ENCODE measurements at regions not wholly inside any gene's neighbourhood (a gene's known extent, or its start where the extent isn't known, plus 50 kb on each side); places are given as distances from the start of the nearest gene placed in this dataset.

DNA sequence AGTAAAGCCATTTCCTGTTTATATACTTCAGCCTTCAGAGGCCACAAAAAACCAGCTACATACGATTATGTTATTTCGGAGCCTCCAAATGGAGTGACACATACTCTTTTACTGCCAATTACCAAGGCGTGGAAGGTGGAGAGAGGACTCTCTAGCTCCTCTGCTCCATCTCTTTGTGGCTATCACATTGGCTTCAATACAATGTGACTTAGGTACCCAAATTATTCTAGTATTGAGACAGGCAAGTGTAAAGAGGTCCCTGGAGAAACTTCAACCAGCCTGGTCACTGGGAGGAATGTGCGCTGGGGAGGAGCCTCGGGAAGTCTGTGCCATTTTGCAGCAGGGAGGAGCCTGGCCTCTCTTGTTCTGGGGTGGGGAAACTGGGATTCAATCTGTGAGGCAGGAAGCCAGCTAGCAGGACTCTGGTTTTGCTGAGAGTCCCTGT is 85.8 kb upstream of the TAS2R1 start:
- Histone ChIP-seq H3K36me3 (replicated peaks; ENCODE audit: insufficient read depth, low read depth) (no peaks in the 10 kb centered on the region), H3K9me3 (ENCODE audit: low read depth) (no peaks in the 10 kb centered on the region), H3K4me3 (no peak overlapping the region), H3K4me1 (ENCODE audit: insufficient read depth) (peaks cover 7% of the 10 kb centered on the region), H3K27ac (no peak overlapping the region), H3K79me2 (no peaks in the 10 kb centered on the region), H3K4me2 (no peak overlapping the region), H2AFZ (no peak overlapping the region), H4K20me1 (ENCODE audit: insufficient read depth, poor library complexity, severe bottlenecking) (no peaks in the 10 kb centered on the region), H3K9me2 (replicated peaks; ENCODE audit: insufficient read depth) (no peaks in the 10 kb centered on the region), H3K27me3 (no peaks in the 10 kb centered on the region)
- WGBS (ENCODE audit: low lambda C conversion rate, missing lambda C conversion rate), result 59% methylated on average over 5 of the region's 5 CpGs
- TF ChIP-seq, protein P1, sequence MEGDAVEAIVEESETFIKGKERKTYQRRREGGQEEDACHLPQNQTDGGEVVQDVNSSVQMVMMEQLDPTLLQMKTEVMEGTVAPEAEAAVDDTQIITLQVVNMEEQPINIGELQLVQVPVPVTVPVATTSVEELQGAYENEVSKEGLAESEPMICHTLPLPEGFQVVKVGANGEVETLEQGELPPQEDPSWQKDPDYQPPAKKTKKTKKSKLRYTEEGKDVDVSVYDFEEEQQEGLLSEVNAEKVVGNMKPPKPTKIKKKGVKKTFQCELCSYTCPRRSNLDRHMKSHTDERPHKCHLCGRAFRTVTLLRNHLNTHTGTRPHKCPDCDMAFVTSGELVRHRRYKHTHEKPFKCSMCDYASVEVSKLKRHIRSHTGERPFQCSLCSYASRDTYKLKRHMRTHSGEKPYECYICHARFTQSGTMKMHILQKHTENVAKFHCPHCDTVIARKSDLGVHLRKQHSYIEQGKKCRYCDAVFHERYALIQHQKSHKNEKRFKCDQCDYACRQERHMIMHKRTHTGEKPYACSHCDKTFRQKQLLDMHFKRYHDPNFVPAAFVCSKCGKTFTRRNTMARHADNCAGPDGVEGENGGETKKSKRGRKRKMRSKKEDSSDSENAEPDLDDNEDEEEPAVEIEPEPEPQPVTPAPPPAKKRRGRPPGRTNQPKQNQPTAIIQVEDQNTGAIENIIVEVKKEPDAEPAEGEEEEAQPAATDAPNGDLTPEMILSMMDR (IDR thresholded peaks at IDR 0.05; ENCODE audit: poor library complexity), result no peak
- TF ChIP-seq EZH2phosphoT487 (IDR thresholded peaks at IDR 0.05; ENCODE audit: low read depth, severe bottlenecking, unreplicated experiment) (no peak), EZH2 (IDR thresholded peaks at IDR 0.05; ENCODE audit: borderline replicate concordance) (no peak)
- DNase-seq (ENCODE audit: low spot score), result no peak

DNA sequence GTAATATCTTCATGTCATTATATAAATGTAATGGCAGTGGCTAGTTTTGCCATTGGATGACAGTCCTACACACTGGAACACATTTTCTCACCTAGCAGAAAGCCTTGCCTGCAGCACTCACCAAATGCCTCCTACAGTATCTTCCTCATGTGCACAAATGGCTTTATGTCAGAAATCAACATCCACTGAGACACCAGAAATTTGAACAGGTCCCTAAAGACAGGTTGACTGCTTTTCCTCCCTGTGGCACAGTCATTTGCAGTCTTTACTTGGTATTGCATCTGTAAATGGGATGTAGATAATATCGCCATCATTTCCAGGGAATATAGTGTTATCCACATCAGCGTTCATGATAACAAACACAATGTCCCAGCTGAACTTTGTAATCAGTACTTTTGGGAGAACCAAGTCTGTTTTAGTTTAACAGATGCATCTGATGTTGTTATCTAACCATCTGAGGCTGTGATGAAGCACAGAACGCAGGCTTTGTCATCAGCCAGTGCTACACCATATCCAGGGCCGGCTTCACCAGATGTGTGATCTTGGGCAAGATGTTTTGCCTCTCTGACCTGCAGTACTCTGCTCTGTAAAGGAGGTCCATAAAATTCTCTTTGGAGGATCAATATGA is 83.9 kb upstream of the TAS2R1 start:
- Histone ChIP-seq H3K4me1 (ENCODE audit: insufficient read depth) (peaks cover 7% of the 10 kb centered on the region), H3K4me2 (no peak overlapping the region), H3K27me3 (no peaks in the 10 kb centered on the region), H3K79me2 (no peaks in the 10 kb centered on the region), H3K27ac (no peak overlapping the region), H4K20me1 (ENCODE audit: insufficient read depth, poor library complexity, severe bottlenecking) (no peaks in the 10 kb centered on the region), H3K9me2 (replicated peaks; ENCODE audit: insufficient read depth) (no peaks in the 10 kb centered on the region), H3K4me3 (no peak overlapping the region), H2AFZ (no peak overlapping the region), H3K9me3 (ENCODE audit: low read depth) (no peaks in the 10 kb centered on the region), H3K36me3 (replicated peaks; ENCODE audit: insufficient read depth, low read depth) (no peaks in the 10 kb centered on the region)
- WGBS (ENCODE audit: low lambda C conversion rate, missing lambda C conversion rate), result 44% methylated on average over 4 of the region's 4 CpGs
- no peak for DNase-seq (ENCODE audit: low spot score)
- TF ChIP-seq EZH2phosphoT487 (IDR thresholded peaks at IDR 0.05; ENCODE audit: low read depth, severe bottlenecking, unreplicated experiment) (no peak), EZH2 (IDR thresholded peaks at IDR 0.05; ENCODE audit: borderline replicate concordance) (no peak)
- TF ChIP-seq, protein P1 (IDR thresholded peaks at IDR 0.05; ENCODE audit: poor library complexity), result no peak

DNA sequence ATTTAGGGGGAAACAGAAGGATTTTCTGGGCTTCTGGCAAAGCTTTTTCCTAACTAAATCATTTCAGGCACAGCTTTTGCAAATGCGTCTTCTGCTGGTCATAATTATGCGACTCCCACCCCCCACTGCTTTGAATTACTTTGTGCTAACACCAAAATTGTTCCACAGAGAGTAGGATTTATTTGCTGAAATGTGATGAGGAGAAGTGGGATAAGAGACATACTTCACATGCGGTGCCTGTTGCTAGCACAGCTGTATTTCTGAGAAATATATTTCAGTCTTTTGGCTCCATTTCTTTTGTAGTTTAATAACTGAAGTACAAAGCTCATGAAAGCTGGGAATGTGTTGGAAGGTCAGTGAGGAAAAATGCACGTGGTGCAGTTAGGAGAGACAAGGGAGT is 83.2 kb upstream of the TAS2R1 start:
- H3K9me2 ChIP-seq (replicated peaks; ENCODE audit: insufficient read depth), result no peaks in the 10 kb centered on the region
- H3K4me3 ChIP-seq, result no peak overlapping the region
- no peaks in the 10 kb centered on the region for H3K79me2 ChIP-seq
- no peak overlapping the region for H2AFZ ChIP-seq
- no peaks in the 10 kb centered on the region for H3K36me3 ChIP-seq (replicated peaks; ENCODE audit: insufficient read depth, low read depth)
- no peak for DNase-seq (ENCODE audit: low spot score)
- H3K4me1 ChIP-seq (ENCODE audit: insufficient read depth), result peaks cover 7% of the 10 kb centered on the region
- H3K9me3 ChIP-seq (ENCODE audit: low read depth), result no peaks in the 10 kb centered on the region
- no peaks in the 10 kb centered on the region for H3K27me3 ChIP-seq
- no peaks in the 10 kb centered on the region for H4K20me1 ChIP-seq (ENCODE audit: insufficient read depth, poor library complexity, severe bottlenecking)
- TF ChIP-seq EZH2phosphoT487 (IDR thresholded peaks at IDR 0.05; ENCODE audit: low read depth, severe bottlenecking, unreplicated experiment) (no peak), EZH2 (IDR thresholded peaks at IDR 0.05; ENCODE audit: borderline replicate concordance) (no peak)
- TF ChIP-seq, protein P1 (IDR thresholded peaks at IDR 0.05; ENCODE audit: poor library complexity), result no peak
- WGBS (ENCODE audit: low lambda C conversion rate, missing lambda C conversion rate), result 56% methylated on average over 4 of the region's 4 CpGs
- no peak overlapping the region for H3K4me2 ChIP-seq
- no peak overlapping the region for H3K27ac ChIP-seq

All from hepatocyte (in vitro differentiated cells).